Suppressor macrophage (primary cell): ENCODE measurements at regions not wholly inside any gene's neighbourhood (a gene's known extent, or its start where the extent isn't known, plus 50 kb on each side); places are given as distances from the start of the nearest gene placed in this dataset.

ENCODE experiments used
- DNase-seq, 4 experiments: peaks; one replicate each; pipeline ENCODE4 v3.0.0-alpha.2; 2020 to 2022

- no peak for DNase-seq
Observed at GRCh38 chr21:27681841-27682240, 715.0 kb upstream of the ADAMTS5 start.

GRCh38 chr21:27681038-27681437 is 714.1 kb upstream of the ADAMTS5 start:
- no peak for DNase-seq

- no peak for DNase-seq
Observed at GRCh38 chr21:27680181-27680580, 713.3 kb upstream of the ADAMTS5 start.

- no peak for DNase-seq
Observed at GRCh38 chr21:27678511-27678910, 711.6 kb upstream of the ADAMTS5 start.

GRCh38 chr21:27677546-27677945 is 710.7 kb upstream of the ADAMTS5 start:
- no peak for DNase-seq

- DNase-seq = no peak
Observed at GRCh38 chr21:27675306-27675705, 708.4 kb upstream of the ADAMTS5 start.

GRCh38 chr21:27674041-27674615 is 707.2 kb upstream of the ADAMTS5 start:
- no peak for DNase-seq

- DNase-seq = no peak
Observed at GRCh38 chr21:27673581-27673980, 706.7 kb upstream of the ADAMTS5 start.

- DNase-seq = no peak
Observed at GRCh38 chr21:27671207-27671606, 704.3 kb upstream of the ADAMTS5 start.

GRCh38 chr21:27653481-27653880 is 686.6 kb upstream of the ADAMTS5 start:
- DNase-seq = no peak

GRCh38 chr21:27649762-27650161 is 682.9 kb upstream of the ADAMTS5 start:
- DNase-seq = no peak

GRCh38 chr21:27649323-27649722 is 682.4 kb upstream of the ADAMTS5 start:
- no peak for DNase-seq

- no peak for DNase-seq
Observed at GRCh38 chr21:27648560-27648959, 681.7 kb upstream of the ADAMTS5 start.

GRCh38 chr21:27647921-27648320 is 681.0 kb upstream of the ADAMTS5 start:
- no peak for DNase-seq

- DNase-seq = no peak
Observed at GRCh38 chr21:27647401-27647800, 680.5 kb upstream of the ADAMTS5 start.

GRCh38 chr21:27646691-27647090 is 679.8 kb upstream of the ADAMTS5 start:
- DNase-seq = no peak

- DNase-seq = no peak
Observed at GRCh38 chr21:27646056-27646455, 679.2 kb upstream of the ADAMTS5 start.

- DNase-seq = no peak
Observed at GRCh38 chr21:27645285-27645684, 678.4 kb upstream of the ADAMTS5 start.

GRCh38 chr21:27643326-27643725 is 676.4 kb upstream of the ADAMTS5 start:
- DNase-seq = no peak

GRCh38 chr21:27639286-27639685 is 672.4 kb upstream of the ADAMTS5 start:
- DNase-seq = no peak

- DNase-seq = no peak
Observed at GRCh38 chr21:27636656-27637055, 669.8 kb upstream of the ADAMTS5 start.

- DNase-seq = no peak
Observed at GRCh38 chr21:27633631-27634030, 666.7 kb upstream of the ADAMTS5 start.

- DNase-seq = no peak
Observed at GRCh38 chr21:27631471-27631870, 664.6 kb upstream of the ADAMTS5 start.

GRCh38 chr21:27622631-27623030 is 655.7 kb upstream of the ADAMTS5 start:
- DNase-seq = no peak

- no peak for DNase-seq
Observed at GRCh38 chr21:27614231-27614630, 647.3 kb upstream of the ADAMTS5 start.
